ENCODE measurements at regions not wholly inside any gene's neighbourhood (a gene's known extent, or its start where the extent isn't known, plus 50 kb on each side); places are given as distances from the start of the nearest gene placed in this dataset.

DNA sequence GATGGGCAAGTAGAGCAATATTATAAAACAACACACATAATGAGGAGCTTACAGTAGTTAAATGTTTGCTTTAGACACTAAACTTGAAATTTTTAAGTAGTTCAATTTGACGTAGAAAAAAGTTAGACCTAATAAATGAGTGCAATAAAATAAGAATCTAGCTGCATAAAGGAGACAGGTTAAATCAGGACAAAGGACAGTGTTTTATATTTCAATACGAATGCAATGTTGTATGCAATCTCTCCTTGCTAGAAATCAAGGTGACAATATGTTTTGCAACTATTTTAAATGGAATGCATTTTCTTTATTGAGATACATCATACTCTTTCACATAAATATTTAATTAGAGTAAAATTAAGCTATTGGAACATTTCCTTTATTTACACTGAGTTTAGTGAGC, 267.9 kb downstream of the CASP12 start:
- TF ChIP-seq, protein P1, sequence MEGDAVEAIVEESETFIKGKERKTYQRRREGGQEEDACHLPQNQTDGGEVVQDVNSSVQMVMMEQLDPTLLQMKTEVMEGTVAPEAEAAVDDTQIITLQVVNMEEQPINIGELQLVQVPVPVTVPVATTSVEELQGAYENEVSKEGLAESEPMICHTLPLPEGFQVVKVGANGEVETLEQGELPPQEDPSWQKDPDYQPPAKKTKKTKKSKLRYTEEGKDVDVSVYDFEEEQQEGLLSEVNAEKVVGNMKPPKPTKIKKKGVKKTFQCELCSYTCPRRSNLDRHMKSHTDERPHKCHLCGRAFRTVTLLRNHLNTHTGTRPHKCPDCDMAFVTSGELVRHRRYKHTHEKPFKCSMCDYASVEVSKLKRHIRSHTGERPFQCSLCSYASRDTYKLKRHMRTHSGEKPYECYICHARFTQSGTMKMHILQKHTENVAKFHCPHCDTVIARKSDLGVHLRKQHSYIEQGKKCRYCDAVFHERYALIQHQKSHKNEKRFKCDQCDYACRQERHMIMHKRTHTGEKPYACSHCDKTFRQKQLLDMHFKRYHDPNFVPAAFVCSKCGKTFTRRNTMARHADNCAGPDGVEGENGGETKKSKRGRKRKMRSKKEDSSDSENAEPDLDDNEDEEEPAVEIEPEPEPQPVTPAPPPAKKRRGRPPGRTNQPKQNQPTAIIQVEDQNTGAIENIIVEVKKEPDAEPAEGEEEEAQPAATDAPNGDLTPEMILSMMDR (IDR thresholded peaks at IDR 0.05; ENCODE audit: control extremely low read depth, extremely low read depth, low read depth, missing control alignments) = no peak
- DNase-seq (ENCODE audit: extremely low spot score) = no peak
- ChIA-PET CTCF (interaction anchor here (2.8 kb wide), 1 partner anchor 10 kb away, joined by 8 read pairs; no protein-coding TSS in a partner anchor), POLR2A (no interaction called here)

DNA sequence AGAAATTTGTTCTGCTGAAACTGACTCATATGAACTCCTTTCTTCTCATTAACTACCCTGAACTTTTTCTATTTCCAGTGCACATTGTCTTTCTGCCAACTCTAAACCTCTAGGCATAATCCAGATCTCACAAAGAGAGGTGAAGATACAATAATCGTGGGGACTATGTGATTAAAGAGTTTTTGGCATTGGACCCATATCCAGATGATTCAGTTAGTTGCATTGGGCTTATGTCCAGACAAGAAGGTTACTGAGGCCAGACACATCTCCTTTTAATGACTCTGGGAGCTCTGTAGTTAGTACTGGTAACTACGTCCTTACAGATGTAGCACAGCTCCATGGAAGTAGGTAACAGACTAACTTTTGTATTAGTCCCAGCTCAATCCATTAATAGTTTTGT, 273.0 kb downstream of the CASP12 start:
- ChIA-PET POLR2A (no interaction called here), CTCF (interaction anchor here (1.5 kb wide), 1 partner anchor 16 kb away, joined by 3 read pairs; no protein-coding TSS in a partner anchor)
- TF ChIP-seq, protein P1 (IDR thresholded peaks at IDR 0.05; ENCODE audit: control extremely low read depth, extremely low read depth, low read depth, missing control alignments) = no peak
- DNase-seq (ENCODE audit: extremely low spot score) = no peak

DNA sequence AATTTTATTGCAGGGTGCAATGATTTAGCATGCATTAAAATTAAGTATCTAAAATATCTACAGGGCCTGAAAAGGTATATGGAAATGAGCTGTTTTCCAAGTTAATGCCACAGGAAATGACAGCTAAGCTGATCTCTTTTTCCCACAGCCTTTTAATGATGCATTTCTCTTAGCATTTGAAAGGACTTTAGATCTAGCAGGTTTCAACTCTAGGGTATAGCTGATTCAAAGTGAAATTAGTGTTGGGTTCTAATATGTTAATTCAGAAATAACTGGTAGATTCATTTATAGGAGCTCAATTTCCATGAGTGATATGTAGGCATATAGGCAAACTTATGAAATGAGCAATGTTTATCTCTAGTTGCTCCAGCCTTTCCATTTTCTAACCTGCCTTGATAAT, 274.2 kb downstream of the CASP12 start:
- POLR2A ChIA-PET = no interaction called here

DNA sequence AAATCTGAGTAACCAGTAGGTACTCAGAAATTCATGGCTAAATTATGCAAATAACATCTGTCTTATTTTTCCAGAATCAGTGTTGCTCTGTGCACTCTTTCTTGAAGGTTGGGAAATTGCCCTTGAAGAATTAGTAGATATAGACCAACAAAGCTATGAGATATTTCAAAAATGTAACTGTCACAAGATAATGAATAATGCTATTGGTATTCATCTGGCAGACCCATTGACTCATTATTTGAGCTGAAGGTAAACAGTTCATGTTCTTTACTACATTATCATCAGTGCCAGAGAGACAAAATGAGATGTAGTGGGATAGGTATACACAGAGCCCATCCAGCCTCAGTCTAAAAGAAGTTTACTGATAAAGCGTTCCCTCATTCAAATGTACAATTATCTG, 274.7 kb downstream of the CASP12 start:
- ChIA-PET CTCF (interaction anchor here (1.4 kb wide), 1 partner anchor 9 kb away, joined by 5 read pairs; no protein-coding TSS in a partner anchor), POLR2A (no interaction called here)
- TF ChIP-seq, protein P1 (IDR thresholded peaks at IDR 0.05; ENCODE audit: control extremely low read depth, extremely low read depth, low read depth, missing control alignments) = no peak
- no peak for DNase-seq (ENCODE audit: extremely low spot score)

More for the DNA sequence above, 274.2 kb downstream of the CASP12 start:
- DNase-seq (ENCODE audit: extremely low spot score) = no peak
- TF ChIP-seq, protein P1 (IDR thresholded peaks at IDR 0.05; ENCODE audit: control extremely low read depth, extremely low read depth, low read depth, missing control alignments) = no peak
- CTCF ChIA-PET = interaction anchor here (1.3 kb wide), 1 partner anchor 10 kb away, joined by 5 read pairs; no protein-coding TSS in a partner anchor

DNA sequence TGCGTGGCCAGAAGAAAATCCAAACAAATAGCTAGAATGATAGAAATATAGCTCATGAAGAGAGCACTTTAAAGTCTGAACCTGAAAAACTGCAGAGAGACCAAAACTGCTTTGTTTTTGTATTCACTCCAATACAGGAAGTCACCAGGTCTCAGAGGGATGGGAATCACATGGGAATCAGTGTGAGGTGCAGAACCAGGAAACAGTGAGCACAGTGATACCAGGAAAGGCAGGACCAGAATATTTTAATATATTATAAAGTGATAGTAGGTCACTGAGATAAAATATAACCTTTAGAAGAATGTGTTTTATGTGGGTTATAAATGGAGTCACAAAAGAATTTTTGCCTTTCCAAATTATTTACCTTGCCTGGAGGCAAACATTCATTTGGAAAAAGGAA, 277.3 kb downstream of the CASP12 start:
- CTCF ChIA-PET = interaction anchor here (1.0 to 2.1 kb wide), 2 partner anchors 9 to 20 kb away, joined by 3 to 8 read pairs; no protein-coding TSS in a partner anchor
- TF ChIP-seq, protein P1 (IDR thresholded peaks at IDR 0.05; ENCODE audit: control extremely low read depth, extremely low read depth, low read depth, missing control alignments) = no peak
- no peak for DNase-seq (ENCODE audit: extremely low spot score)
- POLR2A ChIA-PET = no interaction called here

DNA sequence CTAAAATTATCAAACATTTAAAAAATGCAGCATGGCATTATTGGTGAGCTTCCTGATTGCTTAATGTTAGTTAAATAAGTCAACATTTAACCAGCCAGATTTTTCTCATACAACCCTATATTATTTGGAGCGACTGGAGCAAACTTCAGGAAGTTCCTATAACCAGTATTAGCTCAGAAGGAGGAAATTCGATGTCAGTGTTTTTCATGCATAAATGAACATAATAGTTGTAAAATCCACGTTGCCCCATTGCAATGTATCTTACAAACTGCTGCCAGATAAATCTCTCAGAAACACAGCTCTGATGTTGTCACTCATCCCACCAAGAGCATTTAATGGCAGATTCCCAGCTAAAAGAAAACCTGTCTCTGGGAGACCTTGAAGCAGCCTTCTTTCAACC, 278.5 kb downstream of the CASP12 start:
- CTCF ChIA-PET = interaction anchor here (0.8 to 2.1 kb wide), 3 partner anchors 10 to 21 kb away, joined by 3 to 8 read pairs (median 3); no protein-coding TSS in a partner anchor
- POLR2A ChIA-PET = no interaction called here
- DNase-seq (ENCODE audit: extremely low spot score) = no peak
- TF ChIP-seq, protein P1 (IDR thresholded peaks at IDR 0.05; ENCODE audit: control extremely low read depth, extremely low read depth, low read depth, missing control alignments) = no peak

Measured in GM10248 (cell line).